C4-2B (cell line): ENCODE measurements at regions not wholly inside any gene's neighbourhood (a gene's known extent, or its start where the extent isn't known, plus 50 kb on each side); places are given as distances from the start of the nearest gene placed in this dataset.

Experiments used
- H3K27ac ChIP-seq: fragments of 450-650 bp; 2 replicates; pipeline ENCODE4 v1.5.1; 2017
- CTCF ChIP-seq: fragments of 450-650 bp; conservative IDR thresholded peaks from 2 replicates; pipeline ENCODE4 v1.5.1; 2017; ENCODE audit warnings: mild to moderate bottlenecking
- ZFX ChIP-seq: fragments of 450-650 bp; IDR thresholded peaks from 2 replicates; pipeline ENCODE4 v1.6.1; 2017

GRCh38 chr14:53896726-53897125, 59.9 kb downstream of the BMP4 start:
- TF ChIP-seq ZFX (no peak), CTCF (no peak)
- no peak overlapping the region for H3K27ac ChIP-seq

GRCh38 chr14:53894456-53894855, 62.2 kb downstream of the BMP4 start:
- no peak overlapping the region for H3K27ac ChIP-seq
- no peak for TF ChIP-seq ZFX

GRCh38 chr14:53893374-53893773, 63.3 kb downstream of the BMP4 start:
- TF ChIP-seq CTCF (no peak), ZFX (no peak)

GRCh38 chr14:53890611-53891101, 66.0 kb downstream of the BMP4 start:
- no peak overlapping the region for H3K27ac ChIP-seq
- no peak for TF ChIP-seq CTCF
- TF ChIP-seq ZFX: no peak

More at GRCh38 chr14:53893374-53893773, 63.3 kb downstream of the BMP4 start:
- H3K27ac ChIP-seq: no peak overlapping the region

GRCh38 chr14:53888535-53889386, 67.9 kb downstream of the BMP4 start:
- TF ChIP-seq ZFX: no peak
- TF ChIP-seq CTCF: no peak
- no peak overlapping the region for H3K27ac ChIP-seq

- no peak for TF ChIP-seq ZFX
- no peak for TF ChIP-seq CTCF
- no peak overlapping the region for H3K27ac ChIP-seq
These were observed 71.4 kb downstream of the BMP4 start for GRCh38 chr14:53885136-53885640.

- TF ChIP-seq ZFX (no peak), CTCF (no peak)
- H3K27ac ChIP-seq: no peak overlapping the region
These were observed 72.0 kb downstream of the BMP4 start for GRCh38 chr14:53884601-53885000.

GRCh38 chr14:53883739-53884138, 72.9 kb downstream of the BMP4 start:
- no peak overlapping the region for H3K27ac ChIP-seq
- TF ChIP-seq ZFX (no peak), CTCF (no peak)
